ENCODE measurements at regions not wholly inside any gene's neighbourhood (a gene's known extent, or its start where the extent isn't known, plus 50 kb on each side); places are given as distances from the start of the nearest gene placed in this dataset.

DNA sequence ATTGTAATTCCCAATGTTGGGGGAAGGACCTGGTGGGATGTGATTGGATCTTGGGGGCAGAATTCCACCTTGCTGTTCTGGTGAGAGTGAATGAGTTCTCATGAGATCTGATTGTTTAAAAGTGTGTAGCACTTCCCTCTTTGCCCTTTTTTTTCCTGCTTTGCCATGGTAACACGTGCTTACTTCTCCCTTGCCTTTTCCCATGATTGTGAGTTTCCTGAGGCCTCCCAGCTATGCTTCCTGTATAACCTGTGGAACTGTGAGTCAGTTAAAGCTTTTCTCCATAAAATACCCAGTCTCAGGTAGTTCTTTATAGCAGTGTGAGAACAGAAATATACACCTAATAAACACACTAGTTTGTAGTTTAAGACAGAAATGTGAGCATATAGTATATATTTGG lies 166.8 kb upstream of the MAGI2 start:
- no peaks in the 10 kb centered on the region for H3K27me3 Mint-ChIP-seq
- ChIA-PET CTCF (no interaction called here), POLR2A (no interaction called here)
- Histone ChIP-seq H3K9me3 (ENCODE audit: control extremely low read depth in 1 of 3, control insufficient read depth in 2 of 3, insufficient read depth in 1 of 3, low read length in 2 of 3) (peaks cover 0 to 9% (median 0%) of the 10 kb centered on the region in 3 donors), H3K9ac (ENCODE audit: low read length) (no peak overlapping the region), H2AFZ (ENCODE audit: insufficient read depth, low read depth, low read length, poor library complexity, severe bottlenecking) (no peak overlapping the region), H3K79me2 (ENCODE audit: control insufficient read depth, insufficient read depth, low read length) (no peaks in the 10 kb centered on the region), H3K4me2 (replicated peaks; ENCODE audit: low read depth, low read length, poor library complexity, severe bottlenecking) (no peak overlapping the region), H3K4me1 (ENCODE audit: control insufficient read depth in 2 of 2, insufficient read depth in 2 of 2, low read length in 2 of 2) (no peaks in the 10 kb centered on the region), H3K27me3 (replicated peaks in 1 of 4; ENCODE audit: control extremely low read depth in 1 of 4, control insufficient read depth in 3 of 4, insufficient read depth in 4 of 4, low read length in 3 of 4) (no peaks in the 10 kb centered on the region), H3K27ac (ENCODE audit: low read length in 2 of 2) (no peak overlapping the region), H4K20me1 (ENCODE audit: control insufficient read depth, insufficient read depth, low read length, poor library complexity, severe bottlenecking) (no peaks in the 10 kb centered on the region), H3K4me3 (ENCODE audit: control extremely low read depth in 1 of 5, extremely low read depth in 1 of 5, insufficient read depth in 1 of 5, low read depth in 2 of 5, low read length in 4 of 5) (no peak overlapping the region), H3K36me3 (replicated peaks in 1 of 2; ENCODE audit: control extremely low read depth in 1 of 2, control insufficient read depth in 1 of 2, extremely low read depth in 1 of 2, insufficient read depth in 2 of 2, low read length in 1 of 2) (no peaks in the 10 kb centered on the region)
- no peak overlapping the region for H3K4me3 Mint-ChIP-seq
- no peak overlapping the region for H3K27ac Mint-ChIP-seq
- peaks cover 5% of the 10 kb centered on the region for H3K9me3 Mint-ChIP-seq (ENCODE audit: insufficient read depth)
- ATAC-seq (ENCODE audit: low read depth) (no peak), DNase-seq (no peak)
- intact Hi-C loops (cut with micrococcal nuclease), result no loop called here
- TF ChIP-seq, protein P1, sequence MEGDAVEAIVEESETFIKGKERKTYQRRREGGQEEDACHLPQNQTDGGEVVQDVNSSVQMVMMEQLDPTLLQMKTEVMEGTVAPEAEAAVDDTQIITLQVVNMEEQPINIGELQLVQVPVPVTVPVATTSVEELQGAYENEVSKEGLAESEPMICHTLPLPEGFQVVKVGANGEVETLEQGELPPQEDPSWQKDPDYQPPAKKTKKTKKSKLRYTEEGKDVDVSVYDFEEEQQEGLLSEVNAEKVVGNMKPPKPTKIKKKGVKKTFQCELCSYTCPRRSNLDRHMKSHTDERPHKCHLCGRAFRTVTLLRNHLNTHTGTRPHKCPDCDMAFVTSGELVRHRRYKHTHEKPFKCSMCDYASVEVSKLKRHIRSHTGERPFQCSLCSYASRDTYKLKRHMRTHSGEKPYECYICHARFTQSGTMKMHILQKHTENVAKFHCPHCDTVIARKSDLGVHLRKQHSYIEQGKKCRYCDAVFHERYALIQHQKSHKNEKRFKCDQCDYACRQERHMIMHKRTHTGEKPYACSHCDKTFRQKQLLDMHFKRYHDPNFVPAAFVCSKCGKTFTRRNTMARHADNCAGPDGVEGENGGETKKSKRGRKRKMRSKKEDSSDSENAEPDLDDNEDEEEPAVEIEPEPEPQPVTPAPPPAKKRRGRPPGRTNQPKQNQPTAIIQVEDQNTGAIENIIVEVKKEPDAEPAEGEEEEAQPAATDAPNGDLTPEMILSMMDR (IDR thresholded peaks at IDR 0.05), result no peak
- no peak for TF ChIP-seq EZH2 (IDR thresholded peaks at IDR 0.05; ENCODE audit: borderline replicate concordance, insufficient read depth, low read depth, low read length, poor library complexity, severe bottlenecking)
- no peaks in the 10 kb centered on the region for H3K4me1 Mint-ChIP-seq
- WGBS (ENCODE audit: insufficient coverage), result no CpG with 5 or more reads among the region's 1 CpG

DNA sequence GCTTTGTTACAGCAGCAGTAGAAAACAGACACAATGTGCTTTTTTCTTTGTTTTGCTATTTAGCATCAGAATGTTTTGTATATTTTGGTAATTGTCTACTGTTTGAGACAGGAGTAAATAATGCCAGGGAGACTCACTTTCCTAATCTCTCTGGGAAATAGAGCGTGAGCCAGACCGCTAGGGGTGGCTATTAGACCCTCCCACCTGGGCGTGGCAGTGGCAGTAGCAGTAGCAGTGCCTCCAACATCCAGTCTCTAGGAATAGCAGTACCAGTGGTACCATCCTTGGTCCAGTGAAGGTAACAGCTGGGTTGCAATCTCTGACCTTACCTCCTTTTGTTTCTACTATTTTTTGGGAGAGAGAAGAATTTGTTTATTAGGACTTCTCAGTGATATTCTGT lies 165.7 kb upstream of the MAGI2 start:
- no peak overlapping the region for H2AFZ ChIP-seq (ENCODE audit: insufficient read depth, low read depth, low read length, poor library complexity, severe bottlenecking)
- intact Hi-C loops (cut with micrococcal nuclease), result no loop called here
- no peak overlapping the region for H3K4me2 ChIP-seq (replicated peaks; ENCODE audit: low read depth, low read length, poor library complexity, severe bottlenecking)
- no peak for TF ChIP-seq EZH2 (IDR thresholded peaks at IDR 0.05; ENCODE audit: borderline replicate concordance, insufficient read depth, low read depth, low read length, poor library complexity, severe bottlenecking)
- TF ChIP-seq, protein P1 (IDR thresholded peaks at IDR 0.05), result no peak
- WGBS (ENCODE audit: insufficient coverage), result 83% methylated on average over 3 of the region's 3 CpGs
- Mint-ChIP-seq H3K27me3 (no peaks in the 10 kb centered on the region), H3K4me3 (no peak overlapping the region), H3K9me3 (ENCODE audit: insufficient read depth) (peaks cover 5% of the 10 kb centered on the region), H3K27ac (no peak overlapping the region), H3K4me1 (no peaks in the 10 kb centered on the region)
- no peaks in the 10 kb centered on the region for H3K36me3 ChIP-seq (replicated peaks in 1 of 2; ENCODE audit: control extremely low read depth in 1 of 2, control insufficient read depth in 1 of 2, extremely low read depth in 1 of 2, insufficient read depth in 2 of 2, low read length in 1 of 2)
- ChIA-PET POLR2A (no interaction called here), CTCF (no interaction called here)
- peaks cover 0 to 9% (median 0%) of the 10 kb centered on the region in 3 donors for H3K9me3 ChIP-seq (ENCODE audit: control extremely low read depth in 1 of 3, control insufficient read depth in 2 of 3, insufficient read depth in 1 of 3, low read length in 2 of 3)
- H4K20me1 ChIP-seq (ENCODE audit: control insufficient read depth, insufficient read depth, low read length, poor library complexity, severe bottlenecking), result no peaks in the 10 kb centered on the region
- H3K79me2 ChIP-seq (ENCODE audit: control insufficient read depth, insufficient read depth, low read length), result no peaks in the 10 kb centered on the region
- no peak overlapping the region for H3K4me3 ChIP-seq (ENCODE audit: control extremely low read depth in 1 of 5, extremely low read depth in 1 of 5, insufficient read depth in 1 of 5, low read depth in 2 of 5, low read length in 4 of 5)
- no peaks in the 10 kb centered on the region for H3K27me3 ChIP-seq (replicated peaks in 1 of 4; ENCODE audit: control extremely low read depth in 1 of 4, control insufficient read depth in 3 of 4, insufficient read depth in 4 of 4, low read length in 3 of 4)
- no peak overlapping the region for H3K27ac ChIP-seq (ENCODE audit: low read length in 2 of 2)
- DNase-seq (no peak), ATAC-seq (ENCODE audit: low read depth) (no peak)
- no peaks in the 10 kb centered on the region for H3K4me1 ChIP-seq (ENCODE audit: control insufficient read depth in 2 of 2, insufficient read depth in 2 of 2, low read length in 2 of 2)
- H3K9ac ChIP-seq (ENCODE audit: low read length), result no peak overlapping the region

Data from B cell (primary cell).